ENCODE measurements at regions not wholly inside any gene's neighbourhood (a gene's known extent, or its start where the extent isn't known, plus 50 kb on each side); places are given as distances from the start of the nearest gene placed in this dataset.

DNA sequence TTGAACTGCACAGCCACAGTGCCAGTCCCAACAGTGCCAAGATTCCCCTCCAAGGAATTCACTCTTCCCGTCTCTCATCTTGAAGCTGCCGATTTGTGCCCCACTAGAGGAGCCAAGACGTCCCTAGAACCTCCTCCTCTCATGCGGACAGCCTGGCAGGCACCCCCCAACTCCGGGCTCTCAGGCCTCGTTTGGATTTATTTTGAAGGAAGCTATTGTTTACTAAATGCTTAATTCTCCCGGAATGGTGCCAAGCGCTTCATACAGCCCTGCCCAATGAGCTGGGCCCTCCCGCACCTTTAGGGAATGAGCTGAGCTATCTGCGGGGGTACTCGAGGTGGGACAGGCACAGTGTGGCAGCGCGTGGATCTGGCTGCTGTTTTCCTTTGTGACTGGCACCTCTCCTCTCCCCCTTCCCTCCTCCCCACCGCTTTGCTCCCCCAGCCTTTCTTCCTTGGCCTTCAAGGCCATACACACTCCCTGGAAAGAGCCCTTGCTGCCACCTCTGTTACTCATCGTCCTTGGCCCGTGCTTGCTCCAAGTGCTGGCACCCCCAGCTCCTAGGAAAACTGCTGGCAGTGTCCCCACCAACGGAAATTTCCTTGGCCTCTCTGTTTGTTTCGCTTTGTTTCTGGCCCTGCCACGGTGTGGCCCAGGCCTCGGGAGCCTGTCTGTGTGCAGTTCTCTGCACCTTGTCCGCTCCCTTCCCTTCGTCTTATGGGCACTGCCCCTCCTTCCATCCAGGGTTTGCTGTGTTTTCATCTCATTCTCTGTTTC is 49.9 kb upstream of the CDR2 start:
- Mint-ChIP-seq H3K36me3 (ENCODE audit: low read depth, unreplicated experiment) (peaks cover 33% of the 10 kb centered on the region), H3K4me3 (ENCODE audit: unreplicated experiment) (no peak overlapping the region), H3K9me3 (ENCODE audit: unreplicated experiment) (no peaks in the 10 kb centered on the region), H3K4me1 (ENCODE audit: low read depth, unreplicated experiment) (no peaks in the 10 kb centered on the region), H3K27me3 (ENCODE audit: low read depth, unreplicated experiment) (no peaks in the 10 kb centered on the region), H3K27ac (ENCODE audit: unreplicated experiment) (no peak overlapping the region)
- Histone ChIP-seq H3K4me3 (ENCODE audit: insufficient read depth, low read depth, low read length) (no peak overlapping the region), H4K20me1 (ENCODE audit: insufficient read depth, low read length) (no peaks in the 10 kb centered on the region), H3K4me2 (ENCODE audit: low read length) (peak overlapping the region; percentile 56), H3K36me3 (ENCODE audit: insufficient read depth, low read length) (peaks cover 8% of the 10 kb centered on the region), H3K79me2 (ENCODE audit: insufficient read depth, low read length) (no peaks in the 10 kb centered on the region), H3K9ac (ENCODE audit: low read length) (peak overlapping the region; percentile 30), H3K27ac (ENCODE audit: low read depth, low read length) (no peak overlapping the region), H3K9me3 (ENCODE audit: insufficient read depth, low read depth, low read length) (no peaks in the 10 kb centered on the region), H3K4me1 (ENCODE audit: insufficient read depth, low read length) (no peaks in the 10 kb centered on the region), H2AFZ (ENCODE audit: low read depth, low read length) (no peak overlapping the region), H3K27me3 (ENCODE audit: insufficient read depth, low read length) (no peaks in the 10 kb centered on the region)
- DNase-seq (ENCODE audit: low read depth) (peak; percentile 7), FAIRE-seq (no peak)
- TF ChIP-seq, protein P1, sequence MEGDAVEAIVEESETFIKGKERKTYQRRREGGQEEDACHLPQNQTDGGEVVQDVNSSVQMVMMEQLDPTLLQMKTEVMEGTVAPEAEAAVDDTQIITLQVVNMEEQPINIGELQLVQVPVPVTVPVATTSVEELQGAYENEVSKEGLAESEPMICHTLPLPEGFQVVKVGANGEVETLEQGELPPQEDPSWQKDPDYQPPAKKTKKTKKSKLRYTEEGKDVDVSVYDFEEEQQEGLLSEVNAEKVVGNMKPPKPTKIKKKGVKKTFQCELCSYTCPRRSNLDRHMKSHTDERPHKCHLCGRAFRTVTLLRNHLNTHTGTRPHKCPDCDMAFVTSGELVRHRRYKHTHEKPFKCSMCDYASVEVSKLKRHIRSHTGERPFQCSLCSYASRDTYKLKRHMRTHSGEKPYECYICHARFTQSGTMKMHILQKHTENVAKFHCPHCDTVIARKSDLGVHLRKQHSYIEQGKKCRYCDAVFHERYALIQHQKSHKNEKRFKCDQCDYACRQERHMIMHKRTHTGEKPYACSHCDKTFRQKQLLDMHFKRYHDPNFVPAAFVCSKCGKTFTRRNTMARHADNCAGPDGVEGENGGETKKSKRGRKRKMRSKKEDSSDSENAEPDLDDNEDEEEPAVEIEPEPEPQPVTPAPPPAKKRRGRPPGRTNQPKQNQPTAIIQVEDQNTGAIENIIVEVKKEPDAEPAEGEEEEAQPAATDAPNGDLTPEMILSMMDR (IDR thresholded peaks at IDR 0.05; ENCODE audit: insufficient read depth, low read depth, low read length), result no peak
